GM23338 (cell line): ENCODE measurements at regions not wholly inside any gene's neighbourhood (a gene's known extent, or its start where the extent isn't known, plus 50 kb on each side); places are given as distances from the start of the nearest gene placed in this dataset.

ENCODE experiments used
- ATAC-seq: fragments of 200-7000 bp; cut with Tn5 transposase; 3 replicates; pipeline ENCODE4 v1.9.1; 2020
- DNase-seq: peaks from one replicate; pipeline ENCODE4 v3.0.0-alpha.2; 2015; ENCODE audit warnings: low spot score
- H2AFZ ChIP-seq: fragments of 200-600 bp; sonication (generic); 2 replicates; pipeline ENCODE4 v1.8.0; 2016; ENCODE audit warnings: antibody characterized with exemption, mild to moderate bottlenecking, moderate library complexity
- H3F3A ChIP-seq: fragments of 200-600 bp; sonication (generic); replicated peaks from 2 replicates; pipeline ENCODE4 v1.8.0; 2017; ENCODE audit warnings: antibody characterized with exemption, mixed run types, low read depth
- H3K27ac ChIP-seq: fragments of 200-600 bp; sonication (generic); 2 replicates; pipeline ENCODE4 v1.6.1; 2016; ENCODE audit warnings: low read depth
- H3K27me3 ChIP-seq: fragments of 200-600 bp; sonication (generic); 2 replicates; pipeline ENCODE4 v1.8.0; 2016; ENCODE audit warnings: mild to moderate bottlenecking, mixed run types, moderate library complexity; ENCODE audit not compliant: insufficient read depth
- H3K36me3 ChIP-seq: fragments of 200-600 bp; sonication (generic); 2 replicates; pipeline ENCODE4 v1.8.0; 2016; ENCODE audit warnings: mild to moderate bottlenecking; ENCODE audit not compliant: insufficient read depth
- H3K4me1 ChIP-seq: fragments of 200-600 bp; sonication (generic); 2 replicates; pipeline ENCODE4 v1.8.0; 2016; ENCODE audit warnings: mild to moderate bottlenecking, moderate library complexity; ENCODE audit not compliant: insufficient read depth
- H3K4me2 ChIP-seq: fragments of 200-600 bp; sonication (generic); 2 replicates; pipeline ENCODE4 v1.7.1; 2017; ENCODE audit warnings: mixed run types
- H3K4me3 ChIP-seq: fragments of 200-600 bp; sonication (generic); 2 replicates; pipeline ENCODE4 v1.6.1; 2016; ENCODE audit warnings: mixed run types
- H3K79me2 ChIP-seq: fragments of 200-600 bp; sonication (generic); replicated peaks from 2 replicates; pipeline ENCODE4 v1.8.0; 2017; ENCODE audit warnings: mild to moderate bottlenecking; ENCODE audit not compliant: insufficient read depth
- H3K9me2 ChIP-seq: fragments of 200-600 bp; sonication (generic); 2 replicates; pipeline ENCODE4 v1.8.0; 2017; ENCODE audit not compliant: insufficient read depth
- H4K20me1 ChIP-seq: fragments of 200-600 bp; sonication (generic); replicated peaks from 2 replicates; pipeline ENCODE4 v1.8.0; 2017; ENCODE audit warnings: mild to moderate bottlenecking; ENCODE audit not compliant: insufficient read depth
- H3K27ac Mint-ChIP-seq: 2 replicates; pipeline ENCODE4 v1.8.0; 2020; ENCODE audit warnings: inconsistent platforms, mild to moderate bottlenecking, moderate library complexity, mixed read lengths
- H3K27me3 Mint-ChIP-seq: 3 replicates; pipeline ENCODE4 v1.8.0; 2022; ENCODE audit warnings: low read depth, mild to moderate bottlenecking, moderate library complexity, mixed read lengths, inconsistent platforms; ENCODE audit not compliant: insufficient read depth, poor library complexity
- H3K36me3 Mint-ChIP-seq: 3 replicates; pipeline ENCODE4 v1.8.0; 2021; ENCODE audit warnings: low read depth, mild to moderate bottlenecking, inconsistent platforms, moderate library complexity, mixed read lengths
- H3K4me1 Mint-ChIP-seq: 3 replicates; pipeline ENCODE4 v1.8.0; 2020; ENCODE audit warnings: mild to moderate bottlenecking, inconsistent platforms, mixed read lengths
- H3K4me3 Mint-ChIP-seq: 3 replicates; pipeline ENCODE4 v1.8.0; 2021; ENCODE audit warnings: moderate library complexity, mild to moderate bottlenecking, inconsistent platforms, mixed read lengths
- H3K9me3 Mint-ChIP-seq: 3 replicates; pipeline ENCODE4 v1.8.0; 2020; ENCODE audit warnings: moderate library complexity, mild to moderate bottlenecking, inconsistent platforms, mixed read lengths
- CREB1 ChIP-seq: fragments of 250-450 bp; sonication (Bioruptor Pico); IDR thresholded peaks from 2 replicates; pipeline ENCODE4 v1.5.0; 2020; ENCODE audit warnings: low read depth, mild to moderate bottlenecking, moderate library complexity
- EZH2 ChIP-seq: fragments of 200-600 bp; sonication (generic); IDR thresholded peaks from one replicate; pipeline ENCODE4 v1.8.0; 2017; ENCODE audit warnings: antibody characterized with exemption, mild to moderate bottlenecking, low read depth; ENCODE audit not compliant: unreplicated experiment
- EZH2phosphoT487 ChIP-seq: fragments of 200-600 bp; sonication (generic); IDR thresholded peaks from one replicate; pipeline ENCODE4 v1.8.1; 2018; ENCODE audit warnings: antibody characterized with exemption; ENCODE audit not compliant: unreplicated experiment
- JUNB ChIP-seq: IDR thresholded peaks from one replicate; pipeline ENCODE4 v1.6.1; 2016; ENCODE audit warnings: antibody characterized with exemption; ENCODE audit not compliant: unreplicated experiment
- NANOG ChIP-seq: IDR thresholded peaks from 2 replicates; pipeline ENCODE4 v1.6.1; 2016; ENCODE audit warnings: antibody characterized with exemption, borderline replicate concordance
- POLR2AphosphoS5 ChIP-seq: IDR thresholded peaks from 2 replicates; pipeline ENCODE4 v1.6.1; 2016; ENCODE audit warnings: antibody characterized with exemption, low read depth
- STAT1 ChIP-seq: IDR thresholded peaks from one replicate; pipeline ENCODE4 v1.6.1; 2016; ENCODE audit warnings: antibody characterized with exemption; ENCODE audit not compliant: unreplicated experiment
- ZNF114 ChIP-seq: fragments of 250-450 bp; sonication (Bioruptor Pico); IDR thresholded peaks from 2 replicates; pipeline ENCODE4 v1.5.0; 2020; ENCODE audit warnings: mild to moderate bottlenecking, moderate library complexity
- ZNF331 ChIP-seq: fragments of 250-450 bp; sonication (Bioruptor Pico); IDR thresholded peaks from 2 replicates; pipeline ENCODE4 v1.5.0; 2020; ENCODE audit warnings: low read depth, mild to moderate bottlenecking, moderate library complexity
- TF ChIP-seq, protein P1 (sequence below): IDR thresholded peaks from one replicate; pipeline ENCODE4 v1.6.1; 2018; ENCODE audit warnings: antibody characterized with exemption; ENCODE audit not compliant: unreplicated experiment
- TF ChIP-seq, protein P2 (sequence below): fragments of 250-450 bp; sonication (Bioruptor Pico); IDR thresholded peaks from 2 replicates; pipeline ENCODE4 v1.5.0; 2020; ENCODE audit warnings: mild to moderate bottlenecking, moderate library complexity
- TF ChIP-seq, protein P3 (sequence below): IDR thresholded peaks from 2 replicates; pipeline ENCODE4 v1.6.1; 2016; ENCODE audit warnings: antibody characterized with exemption

DNA sequence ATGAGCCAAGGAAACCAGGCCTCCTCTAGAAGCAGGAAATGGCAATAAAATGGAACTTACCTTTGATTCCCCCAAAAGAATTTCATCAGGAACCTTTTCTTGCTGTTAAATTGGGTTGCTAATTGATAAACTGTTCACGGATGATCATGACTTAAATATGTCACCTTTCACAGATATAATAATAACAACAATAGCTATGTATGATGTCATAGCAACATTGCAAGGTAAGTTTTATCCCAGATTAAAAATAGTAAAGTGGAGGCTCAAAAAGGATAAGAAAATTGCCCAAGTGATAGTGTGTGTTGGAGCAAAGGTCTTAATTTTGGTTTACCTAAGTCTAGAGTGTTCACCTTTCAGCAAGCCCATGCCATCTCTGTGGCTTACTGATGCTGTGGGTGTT lies 357.6 kb upstream of the CELF2 start:
- Mint-ChIP-seq H3K4me3 (no peak overlapping the region), H3K4me1 (no peaks in the 10 kb centered on the region), H3K27ac (no peak overlapping the region), H3K27me3 (no peaks in the 10 kb centered on the region), H3K36me3 (peaks cover 4% of the 10 kb centered on the region; the same call in 1 of the 3 replicates), H3K9me3 (peaks cover 3% of the 10 kb centered on the region; the same call in 2 of the 3 replicates)
- Histone ChIP-seq H3K9me2 (no peaks in the 10 kb centered on the region), H4K20me1 (no peaks in the 10 kb centered on the region), H3K4me3 (no peak overlapping the region), H3K4me1 (no peaks in the 10 kb centered on the region), H3K36me3 (no peaks in the 10 kb centered on the region), H3F3A (no peaks in the 10 kb centered on the region), H3K27me3 (no peaks in the 10 kb centered on the region), H3K4me2 (no peak overlapping the region), H3K79me2 (no peaks in the 10 kb centered on the region), H2AFZ (no peak overlapping the region), H3K27ac (no peak overlapping the region)
- no peak for DNase-seq
- no peak for TF ChIP-seq NANOG
- no peak for ATAC-seq

DNA sequence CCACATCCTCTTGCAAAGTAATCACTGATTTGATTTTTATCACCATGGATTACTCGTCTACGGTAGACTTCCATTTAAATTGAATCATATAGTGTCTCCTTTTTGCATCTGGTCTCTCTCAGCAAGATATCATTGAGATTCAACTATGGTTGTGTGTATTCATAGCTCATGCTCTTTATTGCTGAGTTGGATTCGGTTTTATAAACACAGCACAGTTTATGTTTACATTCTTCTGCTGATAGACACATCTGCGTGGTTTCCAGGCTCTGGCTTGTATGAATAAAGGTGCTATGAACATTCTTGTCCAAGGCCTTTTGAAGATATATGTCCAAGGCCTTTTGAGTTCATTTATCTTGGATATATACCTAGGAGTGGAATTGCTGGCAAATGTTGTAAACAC lies 356.5 kb upstream of the CELF2 start:
- no peak overlapping the region for H3K4me2 ChIP-seq
- no peaks in the 10 kb centered on the region for H3K9me2 ChIP-seq
- H3K36me3 ChIP-seq = no peaks in the 10 kb centered on the region
- Mint-ChIP-seq H3K36me3 (peaks cover 4% of the 10 kb centered on the region; the same call in 1 of the 3 replicates), H3K4me1 (no peaks in the 10 kb centered on the region), H3K4me3 (no peak overlapping the region), H3K9me3 (peaks cover 3% of the 10 kb centered on the region; the same call in 2 of the 3 replicates), H3K27ac (no peak overlapping the region), H3K27me3 (no peaks in the 10 kb centered on the region)
- DNase-seq (no peak), ATAC-seq (no peak)
- no peaks in the 10 kb centered on the region for H3K27me3 ChIP-seq
- no peak overlapping the region for H2AFZ ChIP-seq
- H3K79me2 ChIP-seq = no peaks in the 10 kb centered on the region
- H3K4me1 ChIP-seq = no peaks in the 10 kb centered on the region
- no peak overlapping the region for H3K4me3 ChIP-seq
- no peak overlapping the region for H3K27ac ChIP-seq
- no peaks in the 10 kb centered on the region for H4K20me1 ChIP-seq
- H3F3A ChIP-seq = no peaks in the 10 kb centered on the region
- no peak for TF ChIP-seq NANOG
- TF ChIP-seq POLR2AphosphoS5 = no peak
- no peak for TF ChIP-seq EZH2phosphoT487
- no peak for TF ChIP-seq CREB1 (CRISPR knock-in tag)
- TF ChIP-seq, protein P1, sequence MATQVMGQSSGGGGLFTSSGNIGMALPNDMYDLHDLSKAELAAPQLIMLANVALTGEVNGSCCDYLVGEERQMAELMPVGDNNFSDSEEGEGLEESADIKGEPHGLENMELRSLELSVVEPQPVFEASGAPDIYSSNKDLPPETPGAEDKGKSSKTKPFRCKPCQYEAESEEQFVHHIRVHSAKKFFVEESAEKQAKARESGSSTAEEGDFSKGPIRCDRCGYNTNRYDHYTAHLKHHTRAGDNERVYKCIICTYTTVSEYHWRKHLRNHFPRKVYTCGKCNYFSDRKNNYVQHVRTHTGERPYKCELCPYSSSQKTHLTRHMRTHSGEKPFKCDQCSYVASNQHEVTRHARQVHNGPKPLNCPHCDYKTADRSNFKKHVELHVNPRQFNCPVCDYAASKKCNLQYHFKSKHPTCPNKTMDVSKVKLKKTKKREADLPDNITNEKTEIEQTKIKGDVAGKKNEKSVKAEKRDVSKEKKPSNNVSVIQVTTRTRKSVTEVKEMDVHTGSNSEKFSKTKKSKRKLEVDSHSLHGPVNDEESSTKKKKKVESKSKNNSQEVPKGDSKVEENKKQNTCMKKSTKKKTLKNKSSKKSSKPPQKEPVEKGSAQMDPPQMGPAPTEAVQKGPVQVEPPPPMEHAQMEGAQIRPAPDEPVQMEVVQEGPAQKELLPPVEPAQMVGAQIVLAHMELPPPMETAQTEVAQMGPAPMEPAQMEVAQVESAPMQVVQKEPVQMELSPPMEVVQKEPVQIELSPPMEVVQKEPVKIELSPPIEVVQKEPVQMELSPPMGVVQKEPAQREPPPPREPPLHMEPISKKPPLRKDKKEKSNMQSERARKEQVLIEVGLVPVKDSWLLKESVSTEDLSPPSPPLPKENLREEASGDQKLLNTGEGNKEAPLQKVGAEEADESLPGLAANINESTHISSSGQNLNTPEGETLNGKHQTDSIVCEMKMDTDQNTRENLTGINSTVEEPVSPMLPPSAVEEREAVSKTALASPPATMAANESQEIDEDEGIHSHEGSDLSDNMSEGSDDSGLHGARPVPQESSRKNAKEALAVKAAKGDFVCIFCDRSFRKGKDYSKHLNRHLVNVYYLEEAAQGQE = no peak
- TF ChIP-seq, protein P2, sequence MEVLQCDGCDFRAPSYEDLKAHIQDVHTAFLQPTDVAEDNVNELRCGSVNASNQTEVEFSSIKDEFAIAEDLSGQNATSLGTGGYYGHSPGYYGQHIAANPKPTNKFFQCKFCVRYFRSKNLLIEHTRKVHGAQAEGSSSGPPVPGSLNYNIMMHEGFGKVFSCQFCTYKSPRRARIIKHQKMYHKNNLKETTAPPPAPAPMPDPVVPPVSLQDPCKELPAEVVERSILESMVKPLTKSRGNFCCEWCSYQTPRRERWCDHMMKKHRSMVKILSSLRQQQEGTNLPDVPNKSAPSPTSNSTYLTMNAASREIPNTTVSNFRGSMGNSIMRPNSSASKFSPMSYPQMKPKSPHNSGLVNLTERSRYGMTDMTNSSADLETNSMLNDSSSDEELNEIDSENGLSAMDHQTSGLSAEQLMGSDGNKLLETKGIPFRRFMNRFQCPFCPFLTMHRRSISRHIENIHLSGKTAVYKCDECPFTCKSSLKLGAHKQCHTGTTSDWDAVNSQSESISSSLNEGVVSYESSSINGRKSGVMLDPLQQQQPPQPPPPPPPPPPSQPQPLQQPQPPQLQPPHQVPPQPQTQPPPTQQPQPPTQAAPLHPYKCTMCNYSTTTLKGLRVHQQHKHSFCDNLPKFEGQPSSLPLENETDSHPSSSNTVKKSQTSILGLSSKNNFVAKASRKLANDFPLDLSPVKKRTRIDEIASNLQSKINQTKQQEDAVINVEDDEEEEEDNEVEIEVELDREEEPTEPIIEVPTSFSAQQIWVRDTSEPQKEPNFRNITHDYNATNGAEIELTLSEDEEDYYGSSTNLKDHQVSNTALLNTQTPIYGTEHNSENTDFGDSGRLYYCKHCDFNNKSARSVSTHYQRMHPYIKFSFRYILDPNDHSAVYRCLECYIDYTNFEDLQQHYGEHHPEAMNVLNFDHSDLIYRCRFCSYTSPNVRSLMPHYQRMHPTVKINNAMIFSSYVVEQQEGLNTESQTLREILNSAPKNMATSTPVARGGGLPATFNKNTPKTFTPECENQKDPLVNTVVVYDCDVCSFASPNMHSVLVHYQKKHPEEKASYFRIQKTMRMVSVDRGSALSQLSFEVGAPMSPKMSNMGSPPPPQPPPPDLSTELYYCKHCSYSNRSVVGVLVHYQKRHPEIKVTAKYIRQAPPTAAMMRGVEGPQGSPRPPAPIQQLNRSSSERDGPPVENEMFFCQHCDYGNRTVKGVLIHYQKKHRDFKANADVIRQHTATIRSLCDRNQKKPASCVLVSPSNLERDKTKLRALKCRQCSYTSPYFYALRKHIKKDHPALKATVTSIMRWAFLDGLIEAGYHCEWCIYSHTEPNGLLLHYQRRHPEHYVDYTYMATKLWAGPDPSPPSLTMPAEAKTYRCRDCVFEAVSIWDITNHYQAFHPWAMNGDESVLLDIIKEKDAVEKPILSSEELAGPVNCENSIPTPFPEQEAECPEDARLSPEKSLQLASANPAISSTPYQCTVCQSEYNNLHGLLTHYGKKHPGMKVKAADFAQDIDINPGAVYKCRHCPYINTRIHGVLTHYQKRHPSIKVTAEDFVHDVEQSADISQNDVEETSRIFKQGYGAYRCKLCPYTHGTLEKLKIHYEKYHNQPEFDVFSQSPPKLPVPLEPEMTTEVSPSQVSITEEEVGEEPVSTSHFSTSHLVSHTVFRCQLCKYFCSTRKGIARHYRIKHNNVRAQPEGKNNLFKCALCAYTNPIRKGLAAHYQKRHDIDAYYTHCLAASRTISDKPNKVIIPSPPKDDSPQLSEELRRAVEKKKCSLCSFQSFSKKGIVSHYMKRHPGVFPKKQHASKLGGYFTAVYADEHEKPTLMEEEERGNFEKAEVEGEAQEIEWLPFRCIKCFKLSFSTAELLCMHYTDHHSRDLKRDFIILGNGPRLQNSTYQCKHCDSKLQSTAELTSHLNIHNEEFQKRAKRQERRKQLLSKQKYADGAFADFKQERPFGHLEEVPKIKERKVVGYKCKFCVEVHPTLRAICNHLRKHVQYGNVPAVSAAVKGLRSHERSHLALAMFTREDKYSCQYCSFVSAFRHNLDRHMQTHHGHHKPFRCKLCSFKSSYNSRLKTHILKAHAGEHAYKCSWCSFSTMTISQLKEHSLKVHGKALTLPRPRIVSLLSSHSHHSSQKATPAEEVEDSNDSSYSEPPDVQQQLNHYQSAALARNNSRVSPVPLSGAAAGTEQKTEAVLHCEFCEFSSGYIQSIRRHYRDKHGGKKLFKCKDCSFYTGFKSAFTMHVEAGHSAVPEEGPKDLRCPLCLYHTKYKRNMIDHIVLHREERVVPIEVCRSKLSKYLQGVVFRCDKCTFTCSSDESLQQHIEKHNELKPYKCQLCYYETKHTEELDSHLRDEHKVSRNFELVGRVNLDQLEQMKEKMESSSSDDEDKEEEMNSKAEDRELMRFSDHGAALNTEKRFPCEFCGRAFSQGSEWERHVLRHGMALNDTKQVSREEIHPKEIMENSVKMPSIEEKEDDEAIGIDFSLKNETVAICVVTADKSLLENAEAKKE (CRISPR knock-in tag) = no peak
- TF ChIP-seq ZNF331 (CRISPR knock-in tag) = no peak
- no peak for TF ChIP-seq JUNB
- TF ChIP-seq STAT1 = no peak
- TF ChIP-seq, protein P3, sequence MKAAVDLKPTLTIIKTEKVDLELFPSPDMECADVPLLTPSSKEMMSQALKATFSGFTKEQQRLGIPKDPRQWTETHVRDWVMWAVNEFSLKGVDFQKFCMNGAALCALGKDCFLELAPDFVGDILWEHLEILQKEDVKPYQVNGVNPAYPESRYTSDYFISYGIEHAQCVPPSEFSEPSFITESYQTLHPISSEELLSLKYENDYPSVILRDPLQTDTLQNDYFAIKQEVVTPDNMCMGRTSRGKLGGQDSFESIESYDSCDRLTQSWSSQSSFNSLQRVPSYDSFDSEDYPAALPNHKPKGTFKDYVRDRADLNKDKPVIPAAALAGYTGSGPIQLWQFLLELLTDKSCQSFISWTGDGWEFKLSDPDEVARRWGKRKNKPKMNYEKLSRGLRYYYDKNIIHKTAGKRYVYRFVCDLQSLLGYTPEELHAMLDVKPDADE = no peak
- TF ChIP-seq EZH2 = no peak
- TF ChIP-seq ZNF114 (CRISPR knock-in tag) = no peak
